Activated CD8-positive, alpha-beta T cell treated with anti-CD3 and anti-CD28 coated beads for 36 hours (primary cell): ENCODE measurements at regions not wholly inside any gene's neighbourhood (a gene's known extent, or its start where the extent isn't known, plus 50 kb on each side); places are given as distances from the start of the nearest gene placed in this dataset.

Experiments
- ATAC-seq: fragments of 200-7000 bp; cut with Tn5 transposase; one replicate; pipeline ENCODE4 v1.10.0; 2021; ENCODE audit warnings: mild to moderate bottlenecking, moderate library complexity
- CTCF ChIA-PET: fragments of 350-600 bp; sonication (Branson Sonifier 250); formaldehyde crosslinking; loops from one replicate; lab custom pipeline; 2021; ENCODE audit warnings: antibody characterized with exemption; lab: Charles Lee
- POLR2A ChIA-PET: fragments of 350-600 bp; sonication (Branson Sonifier 250); formaldehyde crosslinking; loops from one replicate; lab custom pipeline; 2021; ENCODE audit warnings: antibody characterized with exemption; lab: Charles Lee
- DNase-seq: peaks from one replicate; pipeline ENCODE4 v3.0.0-alpha.2; 2020
- H3K27ac Mint-ChIP-seq: one replicate; pipeline ENCODE4 v1.8.0; 2021; ENCODE audit warnings: mild to moderate bottlenecking, mixed read lengths
- H3K27me3 Mint-ChIP-seq: one replicate; pipeline ENCODE4 v1.8.0; 2021; ENCODE audit warnings: mixed read lengths
- H3K36me3 Mint-ChIP-seq: one replicate; pipeline ENCODE4 v1.8.0; 2021; ENCODE audit warnings: low read depth, mixed read lengths
- H3K4me1 Mint-ChIP-seq: one replicate; pipeline ENCODE4 v1.8.0; 2021; ENCODE audit warnings: low read depth, mixed read lengths
- H3K4me3 Mint-ChIP-seq: one replicate; pipeline ENCODE4 v1.8.0; 2021; ENCODE audit warnings: mild to moderate bottlenecking, moderate library complexity, mixed read lengths
- H3K9me3 Mint-ChIP-seq: one replicate; pipeline ENCODE4 v1.8.0; 2021; ENCODE audit warnings: mixed read lengths
- CTCF ChIP-seq: fragments of 200-600 bp; IDR thresholded peaks from one replicate; pipeline ENCODE4 v1.8.0; 2022; ENCODE audit warnings: antibody characterized with exemption, mild to moderate bottlenecking
- intact Hi-C: fragments of 100-400 bp; cut with micrococcal nuclease; formaldehyde crosslinking; loops from one replicate; pipeline ENCODE4 v1.10.0; 2022

GRCh38 chr7:54858008-54858692, 99.1 kb upstream of the SEC61G start:
- H3K36me3 Mint-ChIP-seq, result no peaks in the 10 kb centered on the region

GRCh38 chr7:54859066-54859465, 100.1 kb upstream of the SEC61G start:
- no peak overlapping the region for H3K4me3 Mint-ChIP-seq
- H3K27ac Mint-ChIP-seq, result no peak overlapping the region
- H3K27me3 Mint-ChIP-seq, result peaks cover 16% of the 10 kb centered on the region

More at GRCh38 chr7:54858008-54858692, 99.1 kb upstream of the SEC61G start:
- H3K27ac Mint-ChIP-seq, result no peak overlapping the region
- H3K9me3 Mint-ChIP-seq, result peaks cover 6% of the 10 kb centered on the region
- intact Hi-C loops, result no loop called here
- no peak overlapping the region for H3K4me3 Mint-ChIP-seq
- DNase-seq (no peak), ATAC-seq (no peak)
- TF ChIP-seq CTCF, result no peak
- POLR2A ChIA-PET, result no interaction called here
- CTCF ChIA-PET, result no interaction called here
- peaks cover 16% of the 10 kb centered on the region for H3K27me3 Mint-ChIP-seq
- H3K4me1 Mint-ChIP-seq, result no peaks in the 10 kb centered on the region

GRCh38 chr7:54859545-54859944, 100.5 kb upstream of the SEC61G start:
- Mint-ChIP-seq H3K27ac (no peak overlapping the region), H3K4me1 (no peaks in the 10 kb centered on the region), H3K27me3 (peaks cover 13% of the 10 kb centered on the region), H3K9me3 (peaks cover 2% of the 10 kb centered on the region), H3K36me3 (no peaks in the 10 kb centered on the region), H3K4me3 (no peak overlapping the region)
- ATAC-seq (no peak), DNase-seq (no peak)
- POLR2A ChIA-PET, result no interaction called here
- CTCF ChIA-PET, result interaction anchor here (1.2 kb wide), 1 partner anchor 396 kb away, joined by 3 read pairs; no protein-coding TSS in a partner anchor
- TF ChIP-seq CTCF, result no peak
- intact Hi-C loops, result no loop called here

More at GRCh38 chr7:54859066-54859465, 100.1 kb upstream of the SEC61G start:
- ChIA-PET POLR2A (no interaction called here), CTCF (no interaction called here)
- H3K36me3 Mint-ChIP-seq, result no peaks in the 10 kb centered on the region
- intact Hi-C loops, result no loop called here
- TF ChIP-seq CTCF, result no peak
- ATAC-seq, result no peak
- DNase-seq, result no peak
- peaks cover 3% of the 10 kb centered on the region for H3K9me3 Mint-ChIP-seq
- H3K4me1 Mint-ChIP-seq, result no peaks in the 10 kb centered on the region

DNA sequence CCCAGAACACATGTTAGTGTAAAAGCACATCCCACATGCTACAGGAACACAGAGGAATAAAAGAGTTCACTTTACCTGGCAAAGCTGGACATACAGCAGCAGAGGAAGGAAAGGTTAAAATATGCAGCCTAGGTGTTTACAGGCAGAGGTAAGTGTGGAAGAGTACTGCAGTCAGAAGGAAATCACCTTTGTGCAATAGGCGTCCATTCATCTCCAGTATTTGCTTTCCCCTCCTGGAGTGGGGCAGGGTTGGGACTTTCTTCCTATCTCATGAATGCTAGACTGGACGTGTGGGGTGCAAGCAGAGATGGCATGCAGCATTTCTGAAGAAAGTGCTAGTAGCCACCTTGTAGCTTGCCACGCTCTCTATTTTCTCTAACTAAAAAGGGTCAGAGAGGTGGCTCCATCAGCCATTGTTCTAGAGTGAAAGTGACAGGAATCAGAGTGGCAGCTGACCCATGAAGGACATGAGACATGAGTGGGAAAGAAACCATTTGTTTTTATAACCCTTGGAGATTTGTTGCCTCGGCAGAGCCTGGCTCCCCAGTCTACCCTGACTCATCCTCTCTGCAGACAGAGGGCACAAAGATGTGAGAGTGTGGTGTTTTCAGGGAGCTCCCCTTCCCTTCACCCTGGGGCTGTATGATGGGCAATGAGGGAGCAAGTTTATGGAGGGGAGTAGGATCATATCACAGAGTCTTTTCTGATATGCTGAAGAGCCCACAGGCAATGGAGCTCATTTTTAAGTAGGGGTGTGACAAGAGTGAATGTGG, 101.2 kb upstream of the SEC61G start:
- no peak for DNase-seq
- no peak for TF ChIP-seq CTCF
- H3K36me3 Mint-ChIP-seq, result no peaks in the 10 kb centered on the region
- ATAC-seq, result no peak
- intact Hi-C loops, result no loop called here
- no peak overlapping the region for H3K27ac Mint-ChIP-seq
- no peaks in the 10 kb centered on the region for H3K9me3 Mint-ChIP-seq
- peaks cover 9% of the 10 kb centered on the region for H3K27me3 Mint-ChIP-seq
- no peak overlapping the region for H3K4me3 Mint-ChIP-seq
- CTCF ChIA-PET, result interaction anchor here (1.0 to 1.2 kb wide), 2 partner anchors 87 to 395 kb away, joined by 3 read pairs; no protein-coding TSS in a partner anchor
- POLR2A ChIA-PET, result no interaction called here
- H3K4me1 Mint-ChIP-seq, result no peaks in the 10 kb centered on the region

- POLR2A ChIA-PET, result no interaction called here
- Mint-ChIP-seq H3K4me3 (no peak overlapping the region), H3K27me3 (peaks cover 9% of the 10 kb centered on the region), H3K4me1 (no peaks in the 10 kb centered on the region), H3K27ac (no peak overlapping the region), H3K9me3 (no peaks in the 10 kb centered on the region), H3K36me3 (no peaks in the 10 kb centered on the region)
- CTCF ChIA-PET, result interaction anchor here (1.0 kb wide), 1 partner anchor 87 kb away, joined by 3 read pairs; no protein-coding TSS in a partner anchor
- intact Hi-C loops, result no loop called here
- DNase-seq (no peak), ATAC-seq (no peak)
- TF ChIP-seq CTCF, result no peak
Measured at GRCh38 chr7:54860843-54861242, 101.8 kb upstream of the SEC61G start.
